ENCODE measurements at regions not wholly inside any gene's neighbourhood (a gene's known extent, or its start where the extent isn't known, plus 50 kb on each side); places are given as distances from the start of the nearest gene placed in this dataset.

DNA sequence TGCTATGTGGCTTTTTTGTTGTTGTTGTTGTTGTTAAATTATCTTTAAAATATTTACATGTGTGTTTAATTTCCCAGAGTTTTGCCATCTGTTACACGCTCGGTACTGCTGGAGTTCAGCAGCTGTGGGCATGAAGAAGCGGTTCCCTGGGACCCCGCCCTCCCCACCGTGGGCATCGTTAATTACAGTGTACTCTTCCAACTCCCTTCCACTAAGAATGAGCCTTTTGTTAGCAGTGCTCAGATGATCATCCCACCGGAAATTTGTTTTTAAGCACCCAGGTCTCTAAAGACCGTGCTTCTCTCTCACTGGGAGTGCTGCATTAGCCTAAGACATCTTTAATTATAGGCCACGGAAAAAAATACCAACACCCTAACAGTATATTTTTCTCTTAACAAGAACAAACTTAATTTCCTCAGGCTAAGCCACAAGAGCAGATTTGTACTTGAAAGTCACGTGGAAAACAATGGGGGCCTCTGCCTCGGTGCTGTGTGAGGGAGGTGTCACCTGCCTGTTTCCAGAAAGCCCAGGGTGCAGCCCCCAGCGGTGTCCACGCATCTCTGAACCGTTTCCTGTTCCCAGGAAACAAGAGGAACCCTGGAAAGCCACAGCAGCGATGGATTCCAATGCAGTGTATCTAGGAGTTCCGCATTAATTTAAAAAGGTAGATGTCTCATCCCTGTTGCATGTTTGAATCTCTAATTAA lies 113.3 kb upstream of the FRMD1 start:
- TF ChIP-seq POLR2A (IDR thresholded peaks at IDR 0.05) = no peak
- TF ChIP-seq CTCF (IDR thresholded peaks at IDR 0.05) = no peak

Data from testis (tissue), 2 donors.